Breast epithelium (tissue), 4 donors: ENCODE measurements at regions not wholly inside any gene's neighbourhood (a gene's known extent, or its start where the extent isn't known, plus 50 kb on each side); places are given as distances from the start of the nearest gene placed in this dataset.

Source experiments
- DNase-seq, 2 donors: peaks; one replicate each; pipeline ENCODE4 v3.0.0-alpha.2; 2019; ENCODE audit warnings: low spot score in 2 of 2
- H3K27ac ChIP-seq, 2 donors: fragments of 200-600 bp; sonication (generic) in 1 of 2; one replicate each; pipeline ENCODE4 v1.5.1; 2016 to 2019; ENCODE audit warnings: mild to moderate bottlenecking in 1 of 2
- H3K27me3 ChIP-seq, 2 donors: fragments of 200-600 bp; sonication (generic) in 1 of 2; one replicate each; pipeline versions ENCODE4 v1.5.1 to v1.6.0; 2017 to 2019; ENCODE audit warnings: control low read depth in 1 of 2, mild to moderate bottlenecking in 1 of 2
- H3K36me3 ChIP-seq: fragments of 200-600 bp; one replicate; pipeline ENCODE4 v1.5.1; 2019
- H3K4me1 ChIP-seq, 2 donors: fragments of 200-600 bp; sonication (generic); one replicate each; pipeline ENCODE4 v1.5.1; 2016 to 2019; ENCODE audit warnings: control low read depth in 1 of 2
- H3K4me3 ChIP-seq, 3 donors: fragments of 200-600 bp; sonication (generic); 1 replicate in 2 of 3; 2 replicates in 1 of 3; pipeline ENCODE4 v1.5.1; 2016 to 2019; ENCODE audit warnings: mild to moderate bottlenecking in 3 of 3, moderate library complexity in 2 of 3
- H3K9me3 ChIP-seq, 2 donors: fragments of 200-600 bp; sonication (generic) in 1 of 2; one replicate each; pipeline ENCODE4 v1.5.1; 2016 to 2019; ENCODE audit warnings: control low read depth in 1 of 2
- POLR2A ChIP-seq: fragments of 450-650 bp; IDR thresholded peaks from one replicate; pipeline ENCODE4 v1.6.1; 2016; ENCODE audit warnings: antibody characterized with exemption, mild to moderate bottlenecking, moderate library complexity
- POLR2AphosphoS5 ChIP-seq, 3 donors: sonication (generic); formaldehyde crosslinking; IDR thresholded peaks; one replicate each; pipeline ENCODE4 v1.6.1; 2017; ENCODE audit warnings: antibody characterized with exemption in 3 of 3
- intact Hi-C: fragments of 100-400 bp; cut with DNase I; formaldehyde crosslinking; loops from one replicate; pipeline ENCODE4 v1.15.1; 2023; ENCODE audit warnings: low total_unique reads
- TF ChIP-seq, protein P1 (sequence below), 3 donors: fragments of 450-650 bp; IDR thresholded peaks; one replicate each; pipeline ENCODE4 v1.5.1; 2016 to 2017; ENCODE audit warnings: antibody characterized with exemption in 3 of 3, mild to moderate bottlenecking in 3 of 3, moderate library complexity in 3 of 3

DNA sequence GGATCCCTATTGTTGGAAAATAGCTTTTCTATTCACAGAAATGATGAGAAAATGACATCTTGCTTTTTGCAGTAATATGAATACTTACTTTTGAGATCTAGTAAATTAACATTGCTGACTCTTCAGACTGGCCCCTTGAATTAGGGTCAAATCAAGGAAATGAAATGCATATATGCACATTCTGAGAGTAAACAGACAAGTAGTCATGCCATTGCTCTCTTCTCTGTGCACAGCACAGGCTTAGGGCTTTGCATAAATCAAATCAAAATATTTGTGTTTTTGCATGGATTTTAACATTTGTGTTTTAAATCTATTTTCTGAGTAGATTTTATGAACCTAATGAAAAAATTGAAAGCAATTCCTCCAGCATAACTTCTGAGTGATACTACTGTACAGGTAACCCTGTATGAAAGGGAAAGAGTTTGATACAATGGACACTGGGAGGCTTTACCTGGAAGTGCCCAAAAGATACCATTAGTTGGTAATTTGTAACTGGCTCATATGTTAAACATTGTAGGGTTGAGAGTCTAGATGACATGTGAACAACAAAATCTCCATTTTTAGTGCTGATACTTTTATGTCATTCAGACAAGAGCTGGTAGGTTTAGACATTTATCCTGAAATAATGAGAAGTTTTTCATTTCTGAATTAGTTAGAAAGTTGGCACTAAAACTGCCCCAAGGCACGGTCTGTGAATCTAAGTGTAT, 280.2 kb upstream of the FBXO33 start:
- no peak for DNase-seq
- intact Hi-C loops = no loop called here
- H3K4me3 ChIP-seq = no peak overlapping the region
- no peak overlapping the region for H3K27ac ChIP-seq
- no peaks in the 10 kb centered on the region for H3K9me3 ChIP-seq
- TF ChIP-seq POLR2AphosphoS5 (IDR thresholded peaks at IDR 0.05) (no peak), POLR2A (no peak)
- TF ChIP-seq, protein P1, sequence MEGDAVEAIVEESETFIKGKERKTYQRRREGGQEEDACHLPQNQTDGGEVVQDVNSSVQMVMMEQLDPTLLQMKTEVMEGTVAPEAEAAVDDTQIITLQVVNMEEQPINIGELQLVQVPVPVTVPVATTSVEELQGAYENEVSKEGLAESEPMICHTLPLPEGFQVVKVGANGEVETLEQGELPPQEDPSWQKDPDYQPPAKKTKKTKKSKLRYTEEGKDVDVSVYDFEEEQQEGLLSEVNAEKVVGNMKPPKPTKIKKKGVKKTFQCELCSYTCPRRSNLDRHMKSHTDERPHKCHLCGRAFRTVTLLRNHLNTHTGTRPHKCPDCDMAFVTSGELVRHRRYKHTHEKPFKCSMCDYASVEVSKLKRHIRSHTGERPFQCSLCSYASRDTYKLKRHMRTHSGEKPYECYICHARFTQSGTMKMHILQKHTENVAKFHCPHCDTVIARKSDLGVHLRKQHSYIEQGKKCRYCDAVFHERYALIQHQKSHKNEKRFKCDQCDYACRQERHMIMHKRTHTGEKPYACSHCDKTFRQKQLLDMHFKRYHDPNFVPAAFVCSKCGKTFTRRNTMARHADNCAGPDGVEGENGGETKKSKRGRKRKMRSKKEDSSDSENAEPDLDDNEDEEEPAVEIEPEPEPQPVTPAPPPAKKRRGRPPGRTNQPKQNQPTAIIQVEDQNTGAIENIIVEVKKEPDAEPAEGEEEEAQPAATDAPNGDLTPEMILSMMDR (IDR thresholded peaks at IDR 0.05) = no peak
- H3K36me3 ChIP-seq = no peaks in the 10 kb centered on the region
- H3K27me3 ChIP-seq = no peaks in the 10 kb centered on the region
- no peaks in the 10 kb centered on the region for H3K4me1 ChIP-seq

- intact Hi-C loops = no loop called here
- H3K36me3 ChIP-seq = no peaks in the 10 kb centered on the region
- H3K27me3 ChIP-seq = no peaks in the 10 kb centered on the region
- DNase-seq = no peak
- H3K9me3 ChIP-seq = peaks cover 0 to 4% of the 10 kb centered on the region in 2 donors
- TF ChIP-seq POLR2AphosphoS5 (IDR thresholded peaks at IDR 0.05) (no peak), POLR2A (no peak)
- TF ChIP-seq, protein P1 (IDR thresholded peaks at IDR 0.05) = no peak
- H3K27ac ChIP-seq = no peak overlapping the region
- H3K4me3 ChIP-seq = no peak overlapping the region
- H3K4me1 ChIP-seq = no peaks in the 10 kb centered on the region
Observed at GRCh38 chr14:39704594-39704993, 272.4 kb upstream of the FBXO33 start.

- H3K27me3 ChIP-seq = no peaks in the 10 kb centered on the region
- no peak overlapping the region for H3K27ac ChIP-seq
- peaks cover 0 to 10% of the 10 kb centered on the region in 2 donors for H3K9me3 ChIP-seq
- H3K36me3 ChIP-seq = no peaks in the 10 kb centered on the region
- no peak for DNase-seq
- intact Hi-C loops = no loop called here
- no peak overlapping the region for H3K4me3 ChIP-seq
- no peak for TF ChIP-seq POLR2AphosphoS5 (IDR thresholded peaks at IDR 0.05)
- no peak for TF ChIP-seq POLR2A
- TF ChIP-seq, protein P1 (IDR thresholded peaks at IDR 0.05) = no peak
- H3K4me1 ChIP-seq = no peaks in the 10 kb centered on the region
Observed at GRCh38 chr14:39694341-39694740, 262.1 kb upstream of the FBXO33 start.

GRCh38 chr14:39683691-39684260, 251.5 kb upstream of the FBXO33 start:
- TF ChIP-seq, protein P1 (IDR thresholded peaks at IDR 0.05) = no peak
- TF ChIP-seq POLR2AphosphoS5 (IDR thresholded peaks at IDR 0.05) (no peak), POLR2A (no peak)
- H3K4me1 ChIP-seq = no peaks in the 10 kb centered on the region
- no peaks in the 10 kb centered on the region for H3K9me3 ChIP-seq
- H3K4me3 ChIP-seq = no peak overlapping the region
- H3K27me3 ChIP-seq = no peaks in the 10 kb centered on the region
- no peak overlapping the region for H3K27ac ChIP-seq
- H3K36me3 ChIP-seq = no peaks in the 10 kb centered on the region
- no peak for DNase-seq
- intact Hi-C loops = no loop called here

- intact Hi-C loops = no loop called here
- H3K27me3 ChIP-seq = no peaks in the 10 kb centered on the region
Observed at GRCh38 chr14:39682582-39682981, 250.3 kb upstream of the FBXO33 start.

More at GRCh38 chr14:39682582-39682981, 250.3 kb upstream of the FBXO33 start:
- no peaks in the 10 kb centered on the region for H3K36me3 ChIP-seq
- H3K4me1 ChIP-seq = no peaks in the 10 kb centered on the region
- no peak for DNase-seq
- no peak overlapping the region for H3K4me3 ChIP-seq
- no peak overlapping the region for H3K27ac ChIP-seq
- TF ChIP-seq POLR2A (no peak), POLR2AphosphoS5 (IDR thresholded peaks at IDR 0.05) (no peak)
- TF ChIP-seq, protein P1 (IDR thresholded peaks at IDR 0.05) = no peak
- no peaks in the 10 kb centered on the region for H3K9me3 ChIP-seq
